ENCODE measurements at regions not wholly inside any gene's neighbourhood (a gene's known extent, or its start where the extent isn't known, plus 50 kb on each side); places are given as distances from the start of the nearest gene placed in this dataset.

- TF ChIP-seq EZH2 (IDR thresholded peaks at IDR 0.05; ENCODE audit: low read depth, unreplicated experiment), result no peak
- TF ChIP-seq CTCF (conservative IDR thresholded peaks at IDR 0.05; ENCODE audit: low read depth in 2 of 2), result no peak
These were observed 112.0 kb upstream of the C7orf33 start for GRCh38 chr7:148478551-148478950.
